ENCODE measurements at regions not wholly inside any gene's neighbourhood (a gene's known extent, or its start where the extent isn't known, plus 50 kb on each side); places are given as distances from the start of the nearest gene placed in this dataset.

- no peak for TF ChIP-seq POLR2A (IDR thresholded peaks at IDR 0.05)
- no peak for TF ChIP-seq CTCF (IDR thresholded peaks at IDR 0.05)
These were observed 141.5 kb upstream of the FST start for GRCh38 chr5:53338971-53339370.

Measured in heart left ventricle (tissue), 13 donors.